GM18907 (cell line): ENCODE measurements at regions not wholly inside any gene's neighbourhood (a gene's known extent, or its start where the extent isn't known, plus 50 kb on each side); places are given as distances from the start of the nearest gene placed in this dataset.
"Not testable (repeated sequence)": the region's sequence is repeated elsewhere in the genome, so short reads cannot be mapped to it uniquely, and the experiment has no call there.

Experiments used
- ATAC-seq: cut with Tn5 transposase; IDR thresholded peaks from one replicate; pipeline ENCODE4 v1.9.1; 2021; ENCODE audit warnings: mild to moderate bottlenecking, moderate library complexity; ENCODE audit not compliant: unreplicated experiment

- no peak for ATAC-seq
Observed at GRCh38 chr10:32217216-32217615, 129.7 kb downstream of the EPC1 start.

DNA sequence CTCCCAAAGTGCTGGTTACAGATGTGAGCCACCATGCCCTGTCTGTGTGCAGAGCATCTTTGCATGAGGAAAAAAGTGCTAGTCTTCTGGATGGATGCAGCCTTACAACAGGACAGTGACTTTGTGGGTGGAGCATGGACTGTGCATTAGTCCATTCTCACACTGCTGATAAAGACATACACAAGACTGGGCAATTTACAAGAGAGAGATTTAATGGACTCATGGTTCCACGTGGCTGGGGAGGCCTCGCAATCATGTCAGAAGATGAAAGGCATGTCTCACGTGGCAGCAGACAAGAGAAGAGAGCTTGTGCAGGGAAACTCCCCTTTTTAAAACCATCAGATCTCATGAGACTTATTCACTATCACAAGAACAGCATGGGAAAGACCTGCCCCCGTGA, 133.1 kb downstream of the EPC1 start:
- not testable (repeated sequence) for ATAC-seq

DNA sequence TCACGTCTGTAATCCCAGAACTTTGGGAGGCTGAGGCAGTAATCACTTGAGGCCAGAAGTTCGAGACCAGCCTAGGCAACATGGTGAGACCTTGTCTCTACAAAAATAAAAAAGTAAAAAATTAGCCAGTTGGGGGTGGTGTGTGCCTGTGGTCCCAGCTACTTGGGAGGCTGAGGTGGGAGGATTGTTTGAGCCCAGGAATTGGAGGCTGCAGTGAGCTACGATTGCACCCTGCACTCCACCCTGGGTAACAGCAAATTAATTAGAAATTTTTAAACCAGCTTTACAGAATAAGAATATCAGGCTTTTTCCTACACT, 136.0 kb downstream of the EPC1 start:
- no peak for ATAC-seq

- no peak for ATAC-seq
Observed at GRCh38 chr10:32210306-32211045, 136.5 kb downstream of the EPC1 start.

DNA sequence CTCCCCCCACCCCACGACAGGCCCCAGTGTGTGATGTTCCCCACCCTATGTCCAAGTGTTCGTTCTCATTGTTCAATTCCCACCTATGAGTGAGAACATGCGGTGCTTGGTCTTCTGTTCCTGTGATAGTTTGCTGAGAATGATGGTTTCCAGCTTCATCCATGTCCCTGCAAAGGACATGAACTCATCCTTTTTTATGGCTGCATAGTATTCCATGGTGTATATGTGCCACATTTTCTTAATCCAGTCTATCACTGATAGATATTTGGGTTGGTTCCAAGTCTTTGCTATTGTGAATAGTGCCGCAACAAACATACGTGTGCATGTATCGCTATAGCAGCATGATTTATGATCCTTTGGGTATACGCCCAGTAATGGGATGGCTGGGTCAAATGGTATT, 139.0 kb downstream of the EPC1 start:
- not testable (repeated sequence) for ATAC-seq

DNA sequence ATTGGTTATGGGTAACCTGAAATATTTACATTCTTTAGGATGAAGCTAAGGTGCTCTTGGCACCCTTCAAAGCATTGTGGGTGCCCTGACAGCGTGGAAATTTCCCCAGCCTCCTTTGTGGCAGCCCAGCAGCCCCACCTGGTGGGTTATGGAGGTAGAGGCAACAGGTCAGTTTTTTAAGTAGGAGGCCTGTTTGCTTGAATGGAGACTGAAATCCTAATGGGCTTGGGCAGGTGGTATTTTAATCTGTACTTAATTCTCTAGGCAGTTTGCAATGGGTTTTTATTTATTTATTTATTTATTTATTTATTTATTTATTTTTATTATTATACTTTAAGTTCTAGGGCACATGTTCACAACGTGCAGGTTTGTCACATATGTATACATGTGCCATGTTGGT, 139.4 kb downstream of the EPC1 start:
- ATAC-seq: peak; percentile 73

GRCh38 chr10:32205670-32206069, 141.3 kb downstream of the EPC1 start:
- no peak for ATAC-seq

GRCh38 chr10:32204606-32205005, 142.4 kb downstream of the EPC1 start:
- ATAC-seq: no peak

DNA sequence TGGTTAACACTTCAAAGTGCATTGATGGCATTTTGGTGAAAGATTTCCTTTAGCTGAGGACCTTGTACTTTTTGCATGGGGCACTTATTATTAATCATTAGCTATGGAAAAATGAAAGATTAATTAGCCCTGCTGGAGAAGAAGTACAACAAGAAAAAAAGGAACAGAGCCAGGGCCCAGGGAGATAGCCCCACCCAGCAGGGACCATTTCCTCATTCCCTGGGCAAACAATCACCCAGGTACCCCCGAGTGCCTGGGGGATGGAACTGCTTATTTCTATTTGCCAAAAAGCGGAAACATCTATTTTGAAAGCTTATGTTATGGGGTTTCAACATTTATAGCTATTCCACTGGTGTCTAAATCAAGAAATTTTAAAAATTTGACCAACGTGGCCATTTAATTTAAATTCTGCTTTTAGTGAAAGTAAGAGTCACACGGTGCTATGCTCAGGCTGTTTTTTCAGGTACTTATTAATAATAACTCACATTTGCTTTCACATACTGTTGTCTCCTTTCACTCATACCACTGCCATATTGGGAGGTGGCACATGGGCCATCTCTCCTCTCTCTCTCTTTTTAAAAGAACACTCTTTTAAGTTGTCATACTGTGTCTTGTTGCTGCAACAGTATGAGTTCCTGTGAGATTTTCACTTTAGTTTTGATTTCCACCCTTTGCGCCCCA, 143.6 kb upstream of the KIF5B start:
- ATAC-seq: no peak

DNA sequence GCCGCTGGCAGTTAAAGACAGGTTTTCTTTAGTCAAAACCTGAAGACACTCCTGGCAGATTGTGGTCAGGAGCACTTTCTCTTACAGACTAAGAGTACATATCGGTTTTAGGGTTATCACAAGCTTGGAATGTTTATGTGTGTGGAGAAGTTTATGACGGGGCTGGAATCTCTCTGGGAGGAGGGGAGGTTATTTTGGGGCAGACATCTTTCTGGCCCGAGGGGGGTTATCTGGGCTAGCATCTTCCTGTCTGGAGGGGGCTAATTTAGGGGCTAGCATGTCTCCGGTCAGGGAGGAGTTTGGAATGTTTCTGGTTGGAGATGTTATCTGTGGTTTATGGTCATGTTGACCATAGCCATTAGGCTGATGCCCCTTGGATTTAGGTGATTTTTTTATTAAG, 141.2 kb upstream of the KIF5B start:
- ATAC-seq: no peak

- peak; percentile 69 for ATAC-seq
Observed at GRCh38 chr10:32190890-32191491, 134.8 kb upstream of the KIF5B start.

GRCh38 chr10:32189400-32190084, 133.3 kb upstream of the KIF5B start:
- ATAC-seq: no peak

DNA sequence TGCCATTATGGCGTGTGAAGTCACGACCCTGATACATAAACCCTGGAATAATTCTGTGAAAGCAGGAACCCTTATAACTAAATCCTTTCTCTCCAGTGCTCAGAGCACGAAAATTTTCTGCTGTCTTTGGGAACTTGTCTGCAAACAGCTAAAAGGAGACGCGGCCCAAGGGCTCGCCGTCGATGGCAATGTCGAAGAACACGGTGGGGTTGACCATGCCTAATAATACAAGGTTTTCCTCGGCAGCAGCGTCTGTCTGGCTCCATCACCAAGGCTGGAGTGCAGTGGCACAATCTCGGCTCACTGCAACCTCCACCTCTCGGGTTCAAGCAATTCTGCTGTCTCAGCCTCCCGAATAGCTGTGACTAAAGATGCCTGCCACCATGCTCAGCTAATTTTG, 132.4 kb upstream of the KIF5B start:
- not testable (repeated sequence) for ATAC-seq

GRCh38 chr10:32187686-32188085, 131.5 kb upstream of the KIF5B start:
- no peak for ATAC-seq

- not testable (repeated sequence) for ATAC-seq
Observed at GRCh38 chr10:32183652-32184051, 127.4 kb upstream of the KIF5B start.

DNA sequence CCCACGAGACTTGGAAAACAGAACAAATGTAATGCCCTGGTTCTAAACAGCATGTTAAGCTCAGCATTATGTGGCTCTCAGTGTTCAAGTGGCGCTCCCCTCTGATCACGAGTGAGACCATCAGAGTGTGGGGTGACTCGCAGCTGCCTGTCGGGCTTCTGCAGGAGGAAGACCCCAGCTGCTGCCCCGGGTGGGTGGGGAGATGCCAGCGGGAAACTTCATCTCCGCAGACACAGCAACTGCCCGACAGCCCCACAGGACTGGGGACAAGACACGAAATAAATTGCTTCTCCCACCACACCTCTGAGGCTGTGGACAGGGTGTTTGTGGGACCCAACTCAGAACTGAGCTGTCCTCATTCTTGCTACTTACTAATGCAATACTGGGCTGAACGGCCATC, 126.3 kb upstream of the KIF5B start:
- ATAC-seq: no peak

DNA sequence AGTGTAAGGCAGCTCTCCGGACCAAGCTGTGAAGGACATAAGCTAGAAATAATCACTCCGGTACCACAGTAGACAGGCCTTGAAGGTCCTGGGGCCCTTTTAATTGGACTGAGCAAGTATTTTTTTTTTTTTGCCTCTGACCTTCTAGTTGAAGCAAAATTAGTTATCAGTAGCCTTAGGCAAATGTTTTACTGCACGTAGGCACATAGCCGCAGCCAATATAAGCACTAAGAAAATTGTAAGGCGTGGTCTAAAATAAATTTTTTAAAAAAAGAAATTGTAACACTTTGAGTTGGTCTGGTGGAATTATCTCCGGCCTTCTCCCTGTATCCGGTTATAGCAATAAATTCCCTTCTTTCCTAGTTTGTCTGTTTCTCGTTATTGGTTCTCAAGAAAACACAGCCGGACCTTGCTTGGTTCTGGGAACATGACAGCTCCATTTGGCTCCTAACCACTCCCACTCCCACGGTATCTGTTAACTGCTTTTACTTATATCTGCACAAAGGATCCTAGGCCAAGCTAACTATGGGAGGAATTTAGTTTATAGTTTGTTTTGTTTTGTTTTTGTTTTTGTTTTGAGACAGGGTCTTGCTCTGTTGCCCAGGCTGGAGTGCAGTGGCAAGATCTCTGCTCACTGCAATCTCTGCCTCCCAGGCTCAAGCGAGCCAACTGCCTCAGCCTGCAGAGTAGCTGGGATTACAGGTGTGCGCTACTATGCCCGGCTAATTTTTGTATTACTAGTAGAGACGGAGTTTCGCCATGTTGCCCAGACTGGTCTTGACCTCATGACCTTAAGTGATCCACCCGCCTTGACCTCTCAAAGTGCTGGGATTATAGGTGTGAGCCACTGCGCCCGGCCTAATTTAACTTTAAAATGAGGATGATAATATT, 124.4 kb upstream of the KIF5B start:
- ATAC-seq: no peak

DNA sequence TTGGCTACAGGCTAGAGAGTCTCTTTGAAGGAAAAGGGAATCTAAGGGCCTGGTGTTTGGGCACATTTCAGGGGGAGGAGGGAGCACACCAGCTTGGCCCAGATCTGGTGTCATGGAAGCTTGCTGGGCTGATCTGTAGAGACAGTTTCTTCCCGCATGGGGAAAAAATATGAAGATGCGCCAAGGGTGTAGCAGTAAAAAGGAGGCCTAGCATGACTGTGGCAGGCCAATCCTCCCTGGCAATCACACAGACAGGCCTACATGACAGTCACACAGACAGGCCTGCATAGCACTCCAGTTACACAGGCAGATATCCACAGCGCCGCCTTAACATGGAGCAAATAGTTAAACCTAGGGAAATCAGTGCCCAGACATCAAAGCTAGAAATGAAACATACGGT, 123.6 kb upstream of the KIF5B start:
- no peak for ATAC-seq

GRCh38 chr10:32177594-32177993, 121.4 kb upstream of the KIF5B start:
- not testable (repeated sequence) for ATAC-seq

DNA sequence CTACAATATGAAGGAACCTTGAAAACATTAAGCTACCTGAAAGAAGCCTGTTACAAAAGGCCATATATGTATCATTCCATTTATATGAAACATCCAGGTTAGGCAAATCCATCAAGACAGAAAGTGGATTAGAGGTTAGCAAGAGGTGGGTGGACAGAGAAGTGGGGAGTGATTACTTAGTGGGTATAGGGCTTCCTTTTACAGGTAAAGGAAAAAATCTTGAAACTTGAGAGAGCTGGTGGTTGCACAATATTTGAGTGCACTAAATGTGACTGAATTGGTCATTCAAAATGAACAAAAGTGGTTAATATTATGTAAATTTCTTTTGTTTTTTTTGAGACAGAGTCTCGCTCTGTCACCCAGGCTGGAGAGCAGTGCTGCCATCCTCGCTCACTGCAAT, 119.4 kb upstream of the KIF5B start:
- no peak for ATAC-seq
